ENCODE measurements at regions not wholly inside any gene's neighbourhood (a gene's known extent, or its start where the extent isn't known, plus 50 kb on each side); places are given as distances from the start of the nearest gene placed in this dataset.
A peak's percentile ranks its signal among the peaks of the same experiment; 100 is the strongest.
"Not testable (repeated sequence)": the region's sequence is repeated elsewhere in the genome, so short reads cannot be mapped to it uniquely, and the experiment has no call there.

- DNase-seq = peak; percentile 44
These were observed 451.0 kb upstream of the SLC10A2 start for GRCh38 chr13:103517066-103517767.

- no peak for DNase-seq
These were observed 450.0 kb upstream of the SLC10A2 start for GRCh38 chr13:103516015-103516795.

DNA sequence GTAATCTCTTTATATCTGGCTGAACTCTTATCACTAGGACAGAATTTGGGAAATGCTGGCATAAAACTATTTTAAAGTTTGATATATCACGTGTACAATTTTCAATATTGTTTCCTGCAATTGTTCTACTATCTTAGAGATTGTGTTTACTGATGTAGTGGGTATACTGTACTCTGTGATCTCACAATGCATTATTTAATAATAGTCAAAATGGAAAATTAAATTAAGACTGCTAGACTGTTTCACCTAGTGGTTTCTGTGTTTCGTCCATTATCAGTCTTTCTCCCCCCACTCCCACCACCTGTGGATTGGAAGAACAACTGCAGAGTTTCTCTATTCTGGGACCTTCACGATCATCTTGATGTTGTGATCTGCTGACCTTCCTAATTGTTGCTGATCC is 449.2 kb upstream of the SLC10A2 start:
- DNase-seq = no peak

- no peak for DNase-seq
These were observed 448.4 kb upstream of the SLC10A2 start for GRCh38 chr13:103514619-103515018.

- no peak for DNase-seq
These were observed 448.0 kb upstream of the SLC10A2 start for GRCh38 chr13:103514188-103514587.

GRCh38 chr13:103510007-103510535 is 443.9 kb upstream of the SLC10A2 start:
- no peak for DNase-seq

DNA sequence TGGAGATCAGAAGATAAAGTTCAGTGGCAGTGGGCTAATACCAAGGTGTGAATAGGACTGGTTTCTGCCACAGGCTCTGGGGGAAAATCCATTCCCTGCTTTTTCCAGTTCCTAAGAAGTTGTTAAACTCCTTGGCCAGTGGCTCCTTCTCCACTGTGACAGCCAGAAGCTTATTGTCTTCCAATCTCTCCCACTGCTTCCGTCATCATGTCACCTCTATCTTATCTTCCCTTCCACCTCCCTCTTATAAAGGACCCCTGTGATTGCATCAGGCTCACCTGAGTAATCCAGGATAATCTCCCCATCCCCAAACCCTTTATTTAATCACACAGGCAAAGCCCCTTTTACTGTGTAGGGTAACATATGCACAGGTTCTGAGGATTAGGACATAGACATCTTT is 431.2 kb upstream of the SLC10A2 start:
- no peak for DNase-seq

DNA sequence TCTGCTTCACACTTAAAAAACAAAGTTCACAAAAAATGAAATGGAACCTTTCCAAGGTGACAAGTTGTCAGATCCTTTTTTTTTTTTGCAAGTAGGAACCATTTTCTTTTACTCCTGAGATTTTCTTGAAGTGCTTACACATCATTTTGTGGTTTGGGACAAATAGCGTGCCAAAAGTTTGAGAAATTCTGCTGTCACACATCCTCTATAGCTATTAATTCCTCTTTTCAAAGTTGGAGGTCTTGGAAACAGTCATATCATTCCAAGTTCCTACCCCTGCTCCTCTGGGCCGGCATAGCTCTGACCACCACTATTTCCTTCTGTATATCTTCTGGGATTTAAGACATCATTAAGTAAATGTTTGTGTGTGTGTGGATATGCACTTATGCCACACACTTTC is 421.6 kb upstream of the SLC10A2 start:
- no peak for DNase-seq

GRCh38 chr13:103473081-103473480 is 406.9 kb upstream of the SLC10A2 start:
- DNase-seq = no peak

- DNase-seq = no peak
These were observed 405.7 kb upstream of the SLC10A2 start for GRCh38 chr13:103471896-103472295.

DNA sequence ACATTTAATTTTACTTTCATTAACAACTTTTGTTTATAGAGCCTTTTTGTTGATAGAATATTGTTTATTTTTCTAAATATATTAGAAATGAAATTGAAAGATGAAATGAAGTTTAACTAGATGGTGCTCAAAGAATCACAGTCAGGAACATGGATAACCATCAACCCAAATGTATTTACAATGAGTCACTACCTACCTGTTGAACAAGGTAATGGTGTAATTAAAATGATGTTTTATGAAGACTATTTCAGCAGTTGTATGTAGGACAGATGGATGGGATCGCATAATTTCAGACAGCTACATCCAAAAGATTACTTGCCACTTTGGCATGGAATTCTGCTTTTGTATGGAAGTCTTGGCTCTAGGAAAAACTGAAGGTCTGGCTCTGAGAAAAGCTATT is 403.6 kb upstream of the SLC10A2 start:
- no peak for DNase-seq

- no peak for DNase-seq
These were observed 400.5 kb upstream of the SLC10A2 start for GRCh38 chr13:103466761-103467160.

DNA sequence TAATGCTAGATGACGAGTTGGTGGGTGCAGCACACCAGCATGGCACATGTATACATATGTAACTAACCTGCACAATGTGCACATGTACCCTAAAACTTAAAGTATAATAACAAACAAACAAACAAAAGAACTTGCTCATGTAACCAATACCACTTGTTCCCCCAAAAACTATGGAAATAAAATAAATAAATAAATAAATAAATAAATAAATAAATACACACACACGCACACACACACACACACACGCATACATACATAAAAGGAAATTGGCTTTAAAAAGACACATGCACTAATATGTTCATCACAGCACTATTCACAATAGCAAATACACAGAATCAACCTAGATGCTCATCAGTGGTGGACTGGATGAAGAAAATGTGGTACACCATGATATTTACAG is 394.0 kb upstream of the SLC10A2 start:
- not testable (repeated sequence) for DNase-seq

DNA sequence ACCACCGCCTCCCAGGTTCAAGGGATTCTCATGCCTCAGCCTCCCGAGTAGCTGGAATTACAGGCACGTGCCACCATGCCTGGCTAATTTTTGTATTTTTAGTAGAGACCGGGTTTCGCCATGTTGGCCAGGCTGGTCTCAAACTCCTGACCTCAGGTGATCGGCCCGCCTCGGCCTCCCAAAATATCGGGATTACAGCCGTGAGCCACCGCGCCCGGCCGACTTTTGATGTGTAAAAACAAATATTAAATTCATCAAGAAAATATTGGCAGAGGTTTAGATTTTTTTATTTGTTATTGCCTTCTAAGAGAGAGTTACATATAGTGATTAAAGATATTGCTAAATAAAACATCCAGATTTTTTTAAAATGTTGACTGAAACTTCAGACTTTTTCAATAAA is 390.8 kb upstream of the SLC10A2 start:
- DNase-seq = not testable (repeated sequence)

DNA sequence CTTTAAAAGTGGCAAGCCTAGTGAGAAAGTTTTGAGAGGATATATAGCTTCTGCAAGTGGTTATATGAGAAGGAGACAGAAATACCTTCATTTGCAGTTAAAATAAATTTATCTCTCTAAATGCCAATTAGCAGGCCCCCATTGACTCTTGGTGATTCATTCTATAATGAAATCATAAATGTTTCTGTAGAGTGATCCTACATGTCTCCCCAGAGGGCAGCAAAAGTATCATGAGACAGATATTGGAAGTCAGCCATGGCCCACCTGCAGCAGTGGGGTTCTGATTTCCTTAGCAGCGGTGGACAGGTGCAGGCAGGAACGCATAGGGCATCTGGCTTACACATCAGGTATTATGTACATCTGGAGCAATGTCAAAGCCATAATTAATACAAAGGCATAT is 385.4 kb upstream of the SLC10A2 start:
- peak; percentile 33 for DNase-seq

- DNase-seq = no peak
These were observed 377.4 kb upstream of the SLC10A2 start for GRCh38 chr13:103443604-103444003.

DNA sequence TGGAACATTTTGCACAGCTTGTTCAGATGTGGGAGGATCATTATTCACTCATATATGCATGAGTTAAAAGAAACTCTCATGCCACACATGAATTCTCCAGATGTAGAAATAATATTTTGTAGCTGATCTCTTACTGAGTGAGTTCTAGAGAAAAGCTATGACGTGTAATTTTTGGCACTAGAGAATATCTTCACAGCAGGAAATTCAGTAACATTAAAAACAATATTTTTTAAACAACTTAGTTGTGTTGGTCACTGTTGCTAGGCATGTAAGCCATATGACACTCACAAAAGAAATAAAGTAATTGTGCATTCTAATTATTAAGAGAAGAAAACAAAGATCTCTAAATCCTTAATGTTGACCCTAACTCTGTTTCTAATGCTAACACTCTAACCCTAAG is 371.4 kb upstream of the SLC10A2 start:
- no peak for DNase-seq

- DNase-seq = no peak
These were observed 369.9 kb upstream of the SLC10A2 start for GRCh38 chr13:103436057-103436654.

DNA sequence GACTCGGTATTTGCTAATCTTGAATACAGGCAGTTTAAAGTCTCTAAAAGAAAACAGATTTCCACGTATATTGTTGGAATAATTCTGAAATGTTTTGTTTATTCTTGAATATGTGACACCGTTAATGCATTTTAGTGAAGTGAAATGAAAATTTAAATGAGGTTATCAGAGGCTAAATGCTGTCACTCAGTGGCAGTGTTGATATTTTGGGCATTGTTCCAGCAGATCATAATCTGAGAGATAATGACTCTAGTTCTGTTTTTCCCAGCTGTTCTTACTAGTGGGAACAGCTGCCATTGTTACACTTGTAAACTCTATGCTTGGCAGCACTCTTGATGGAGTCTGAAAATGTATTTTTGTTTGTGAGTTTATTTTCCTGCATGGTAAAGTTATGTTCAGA is 365.6 kb upstream of the SLC10A2 start:
- DNase-seq = peak; percentile 58

GRCh38 chr13:103430368-103430767 is 364.2 kb upstream of the SLC10A2 start:
- no peak for DNase-seq

DNA sequence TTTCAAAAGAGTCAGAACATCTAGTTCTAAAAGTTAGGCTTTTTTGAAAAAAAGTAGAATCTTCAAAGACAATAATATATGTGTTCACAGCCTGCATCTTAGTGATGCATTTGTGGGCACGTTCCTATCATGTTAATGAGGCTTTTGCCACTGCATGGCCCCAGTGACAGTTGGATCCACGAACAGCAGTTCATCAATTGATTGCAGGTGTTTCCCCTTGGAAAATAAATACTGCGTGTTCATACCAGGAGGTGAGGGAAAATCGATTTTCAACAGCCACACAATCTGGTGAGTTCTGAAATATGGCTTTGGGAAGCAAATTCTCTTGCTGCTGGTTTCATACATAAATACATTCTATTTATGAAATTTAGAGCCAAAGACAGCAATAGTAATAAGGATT is 343.8 kb upstream of the SLC10A2 start:
- DNase-seq = no peak

DNA sequence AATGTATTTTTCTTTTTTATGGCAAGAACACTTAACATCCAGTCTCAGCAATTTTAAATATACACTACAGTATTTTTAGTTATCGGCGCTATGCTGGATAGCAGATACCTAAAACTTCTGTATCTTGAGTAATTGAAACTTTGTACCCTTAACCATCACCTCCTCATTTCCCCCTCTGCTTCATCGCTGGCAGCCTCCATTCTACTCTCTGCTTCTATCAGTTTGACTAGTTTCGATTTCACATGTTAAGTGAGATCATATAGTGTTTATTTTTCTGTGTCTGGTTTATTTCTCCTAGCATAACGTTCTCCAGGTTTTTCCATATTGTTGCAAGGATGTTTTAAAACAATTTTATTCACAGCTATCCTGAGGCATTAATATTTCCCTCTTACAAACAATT is 340.8 kb upstream of the SLC10A2 start:
- no peak for DNase-seq

- no peak for DNase-seq
These were observed 339.1 kb upstream of the SLC10A2 start for GRCh38 chr13:103405297-103405696.

DNA sequence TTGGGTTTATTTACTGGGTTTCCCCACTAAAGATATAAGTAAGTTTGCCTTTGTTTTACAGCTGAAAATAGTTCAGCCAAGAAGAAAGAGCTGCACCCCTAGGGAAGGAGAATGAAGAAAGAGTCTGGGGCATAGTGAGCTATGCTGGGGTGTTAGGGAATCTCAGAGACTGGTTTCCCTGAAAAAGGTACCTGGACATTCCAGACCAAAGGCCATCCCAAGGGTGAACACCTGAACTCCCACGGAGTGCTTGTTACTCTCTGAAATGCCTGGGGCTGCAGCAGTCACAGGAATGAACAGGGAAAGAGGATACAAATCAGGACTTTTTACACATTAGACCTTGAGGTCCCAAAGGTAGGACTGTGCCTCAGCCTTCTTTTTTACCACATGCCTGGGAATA is 337.6 kb upstream of the SLC10A2 start:
- no peak for DNase-seq

Measured in SHP77 treated with DMSO at 0.1 percent for 48 hours (cell line).